PC-9 (cell line): ENCODE measurements at regions not wholly inside any gene's neighbourhood (a gene's known extent, or its start where the extent isn't known, plus 50 kb on each side); places are given as distances from the start of the nearest gene placed in this dataset.
"Not testable (repeated sequence)": the region's sequence is repeated elsewhere in the genome, so short reads cannot be mapped to it uniquely, and the experiment has no call there.

ENCODE experiments used
- CTCF ChIP-seq: fragments of 200-600 bp; sonication (generic); conservative IDR thresholded peaks from 2 replicates; pipeline ENCODE4 v1.6.1; 2017; ENCODE audit warnings: mixed run types, antibody characterized with exemption, mild to moderate bottlenecking, moderate library complexity
- EZH2 ChIP-seq: fragments of 200-600 bp; sonication (generic); IDR thresholded peaks from 2 replicates; pipeline ENCODE4 v1.8.0; 2017; ENCODE audit warnings: antibody characterized with exemption, low read depth

GRCh38 chr1:199951005-199951404, 76.5 kb upstream of the NR5A2 start:
- TF ChIP-seq CTCF, EZH2: not testable (repeated sequence)
